B cell (primary cell): ENCODE measurements at regions not wholly inside any gene's neighbourhood (a gene's known extent, or its start where the extent isn't known, plus 50 kb on each side); places are given as distances from the start of the nearest gene placed in this dataset.

Source experiments
- CTCF ChIP-seq: fragments of 200-600 bp; IDR thresholded peaks from one replicate; pipeline ENCODE4 v1.8.0; 2022; ENCODE audit warnings: antibody characterized with exemption, mild to moderate bottlenecking
- EZH2 ChIP-seq: IDR thresholded peaks from 2 replicates; pipeline ENCODE4 v1.6.1; 2012; ENCODE audit warnings: borderline replicate concordance, low read depth, mild to moderate bottlenecking, moderate library complexity, low read length; ENCODE audit not compliant: insufficient read depth, poor library complexity, severe bottlenecking

GRCh38 chr11:112471731-112472130, 211.1 kb upstream of the PLET1 start:
- no peak for TF ChIP-seq CTCF
- no peak for TF ChIP-seq EZH2
